Astrocyte (in vitro differentiated cells and primary cell): ENCODE measurements at regions not wholly inside any gene's neighbourhood (a gene's known extent, or its start where the extent isn't known, plus 50 kb on each side); places are given as distances from the start of the nearest gene placed in this dataset.

Experiments used
- DNase-seq: peaks from one replicate; pipeline ENCODE4 v3.0.0-alpha.2; 2010; ENCODE audit warnings: low read depth
- FAIRE-seq: peaks from 2 replicates; lab custom pipeline; 2011; peaks lifted over from hg19 to GRCh38; lab: Jason Lieb, UNC
- H2AFZ ChIP-seq: 2 replicates; pipeline ENCODE4 v1.6.0; 2012; ENCODE audit warnings: low read depth, low read length, inconsistent platforms
- H3K27ac ChIP-seq: 2 replicates; pipeline ENCODE4 v1.5.1; 2011; ENCODE audit warnings: low read depth, low read length, inconsistent platforms
- H3K27me3 ChIP-seq: 2 replicates; pipeline ENCODE4 v1.6.0; 2011; ENCODE audit warnings: low read length, inconsistent platforms; ENCODE audit not compliant: insufficient read depth
- H3K36me3 ChIP-seq: 2 replicates; pipeline ENCODE4 v1.5.1; 2011; ENCODE audit warnings: low read length, inconsistent platforms; ENCODE audit not compliant: insufficient read depth
- H3K4me1 ChIP-seq: 2 replicates; pipeline ENCODE4 v1.5.1; 2011; ENCODE audit warnings: low read length, inconsistent platforms; ENCODE audit not compliant: insufficient read depth
- H3K4me2 ChIP-seq: 2 replicates; pipeline ENCODE4 v1.6.0; 2012; ENCODE audit warnings: low read length, inconsistent platforms
- H3K4me3 ChIP-seq: 2 replicates; pipeline ENCODE4 v1.5.1; 2011; ENCODE audit warnings: low read depth, mild to moderate bottlenecking, low read length, inconsistent platforms; ENCODE audit not compliant: insufficient read depth
- H3K79me2 ChIP-seq: 2 replicates; pipeline ENCODE4 v1.6.0; 2012; ENCODE audit warnings: mild to moderate bottlenecking, low read length, inconsistent platforms; ENCODE audit not compliant: insufficient read depth
- H3K9ac ChIP-seq: 2 replicates; pipeline ENCODE4 v1.6.0; 2012; ENCODE audit warnings: mild to moderate bottlenecking, low read length, inconsistent platforms
- H3K9me3 ChIP-seq: 2 replicates; pipeline ENCODE4 v1.5.1; 2012; ENCODE audit warnings: low read depth, mild to moderate bottlenecking, low read length, inconsistent platforms; ENCODE audit not compliant: insufficient read depth
- H4K20me1 ChIP-seq: 2 replicates; pipeline ENCODE4 v1.6.0; 2012; ENCODE audit warnings: low read length, inconsistent platforms; ENCODE audit not compliant: insufficient read depth
- H3K27ac Mint-ChIP-seq: one replicate; pipeline ENCODE4 v1.8.0; 2021; ENCODE audit warnings: mild to moderate bottlenecking, mixed read lengths; ENCODE audit not compliant: unreplicated experiment
- H3K27me3 Mint-ChIP-seq: one replicate; pipeline ENCODE4 v1.8.0; 2021; ENCODE audit warnings: low read depth, mixed read lengths; ENCODE audit not compliant: unreplicated experiment
- H3K36me3 Mint-ChIP-seq: one replicate; pipeline ENCODE4 v1.8.0; 2021; ENCODE audit warnings: low read depth, mixed read lengths; ENCODE audit not compliant: unreplicated experiment
- H3K4me1 Mint-ChIP-seq: one replicate; pipeline ENCODE4 v1.8.0; 2021; ENCODE audit warnings: low read depth, mixed read lengths; ENCODE audit not compliant: unreplicated experiment
- H3K4me3 Mint-ChIP-seq: one replicate; pipeline ENCODE4 v1.8.0; 2021; ENCODE audit warnings: mild to moderate bottlenecking, moderate library complexity, mixed read lengths; ENCODE audit not compliant: unreplicated experiment
- H3K9me3 Mint-ChIP-seq: one replicate; pipeline ENCODE4 v1.8.0; 2021; ENCODE audit warnings: mild to moderate bottlenecking, mixed read lengths; ENCODE audit not compliant: unreplicated experiment
- CTCF ChIP-seq: IDR thresholded peaks from 2 replicates; pipeline ENCODE4 v1.5.1; 2011; ENCODE audit warnings: low read depth, mild to moderate bottlenecking, inconsistent platforms, low read length, moderate library complexity; ENCODE audit not compliant: insufficient read depth
- EZH2 ChIP-seq: IDR thresholded peaks from 2 replicates; pipeline ENCODE4 v1.6.1; 2012; ENCODE audit warnings: mild to moderate bottlenecking, low read length, inconsistent platforms; ENCODE audit not compliant: insufficient read depth

GRCh38 chr6:16031278-16031981, 97.5 kb upstream of the MYLIP start:
- Histone ChIP-seq H3K9ac (no peak overlapping the region), H2AFZ (no peak overlapping the region), H3K4me3 (no peak overlapping the region), H3K4me1 (no peaks in the 10 kb centered on the region), H3K9me3 (no peaks in the 10 kb centered on the region), H3K79me2 (no peaks in the 10 kb centered on the region), H3K27ac (no peak overlapping the region), H3K27me3 (no peaks in the 10 kb centered on the region), H3K4me2 (no peak overlapping the region), H4K20me1 (no peaks in the 10 kb centered on the region), H3K36me3 (no peaks in the 10 kb centered on the region)
- Mint-ChIP-seq H3K36me3 (no peaks in the 10 kb centered on the region), H3K27me3 (no peaks in the 10 kb centered on the region), H3K4me3 (no peak overlapping the region), H3K4me1 (no peaks in the 10 kb centered on the region), H3K9me3 (peaks cover 1% of the 10 kb centered on the region), H3K27ac (no peak overlapping the region)
- FAIRE-seq (no peak), DNase-seq (no peak)
- TF ChIP-seq EZH2, result no peak
- no peak for TF ChIP-seq CTCF

- Histone ChIP-seq H2AFZ (no peak overlapping the region), H3K4me2 (no peak overlapping the region), H3K27ac (no peak overlapping the region), H3K36me3 (no peaks in the 10 kb centered on the region), H3K27me3 (no peaks in the 10 kb centered on the region), H3K4me3 (no peak overlapping the region), H3K79me2 (no peaks in the 10 kb centered on the region), H3K9ac (no peak overlapping the region), H3K9me3 (no peaks in the 10 kb centered on the region), H3K4me1 (no peaks in the 10 kb centered on the region), H4K20me1 (no peaks in the 10 kb centered on the region)
- Mint-ChIP-seq H3K36me3 (no peaks in the 10 kb centered on the region), H3K4me1 (no peaks in the 10 kb centered on the region), H3K27me3 (no peaks in the 10 kb centered on the region), H3K27ac (no peak overlapping the region), H3K4me3 (no peak overlapping the region), H3K9me3 (no peaks in the 10 kb centered on the region)
- DNase-seq (no peak), FAIRE-seq (no peak)
- TF ChIP-seq EZH2, result no peak
- no peak for TF ChIP-seq CTCF
Measured at GRCh38 chr6:16028966-16029365, 99.9 kb upstream of the MYLIP start.

GRCh38 chr6:16020259-16020658, 108.6 kb upstream of the MYLIP start:
- no peak overlapping the region for H2AFZ ChIP-seq
- H3K36me3 ChIP-seq, result no peaks in the 10 kb centered on the region
- H3K27ac ChIP-seq, result no peak overlapping the region
- no peaks in the 10 kb centered on the region for H3K27me3 ChIP-seq
- TF ChIP-seq CTCF, result no peak
- no peak for TF ChIP-seq EZH2
- no peaks in the 10 kb centered on the region for H3K27me3 Mint-ChIP-seq
- H3K4me1 ChIP-seq, result no peaks in the 10 kb centered on the region
- no peaks in the 10 kb centered on the region for H3K36me3 Mint-ChIP-seq
- H3K27ac Mint-ChIP-seq, result no peak overlapping the region
- no peaks in the 10 kb centered on the region for H4K20me1 ChIP-seq
- DNase-seq (no peak), FAIRE-seq (no peak)
- no peak overlapping the region for H3K9ac ChIP-seq
- H3K4me1 Mint-ChIP-seq, result no peaks in the 10 kb centered on the region
- H3K9me3 ChIP-seq, result no peaks in the 10 kb centered on the region
- no peaks in the 10 kb centered on the region for H3K79me2 ChIP-seq
- H3K9me3 Mint-ChIP-seq, result peaks cover 2% of the 10 kb centered on the region
- H3K4me3 ChIP-seq, result no peak overlapping the region
- no peak overlapping the region for H3K4me2 ChIP-seq
- H3K4me3 Mint-ChIP-seq, result no peak overlapping the region
